Neuronal stem cell (in vitro differentiated cells): ENCODE measurements at regions not wholly inside any gene's neighbourhood (a gene's known extent, or its start where the extent isn't known, plus 50 kb on each side); places are given as distances from the start of the nearest gene placed in this dataset.
A peak's percentile ranks its signal among the peaks of the same experiment; 100 is the strongest.

Source experiments
- DNase-seq: peaks from one replicate; pipeline ENCODE4 v3.0.0-alpha.2; 2013; ENCODE audit warnings: low spot score
- H2AFZ ChIP-seq: one replicate; pipeline ENCODE4 v1.6.1; 2013; ENCODE audit warnings: mild to moderate bottlenecking, low read length, inconsistent platforms
- H2AK5ac ChIP-seq: 2 replicates; pipeline ENCODE4 v1.6.1; 2013; ENCODE audit warnings: low read depth, mild to moderate bottlenecking, inconsistent platforms, low read length, moderate library complexity, mixed read lengths
- H2BK120ac ChIP-seq: 2 replicates; pipeline ENCODE4 v1.6.1; 2013; ENCODE audit warnings: low read depth, mild to moderate bottlenecking, inconsistent platforms, low read length, moderate library complexity, mixed read lengths
- H2BK12ac ChIP-seq: one replicate; pipeline ENCODE4 v1.6.1; 2013; ENCODE audit warnings: low read length, inconsistent platforms
- H2BK15ac ChIP-seq: 2 replicates; pipeline ENCODE4 v1.6.1; 2013; ENCODE audit warnings: mild to moderate bottlenecking, low read length, inconsistent platforms, mixed read lengths
- H2BK5ac ChIP-seq: one replicate; pipeline ENCODE4 v1.6.1; 2013; ENCODE audit warnings: inconsistent platforms, mild to moderate bottlenecking, low read length, moderate library complexity
- H3K14ac ChIP-seq: one replicate; pipeline ENCODE4 v1.6.1; 2013; ENCODE audit warnings: low read length, inconsistent platforms
- H3K18ac ChIP-seq: 2 replicates; pipeline ENCODE4 v1.6.1; 2013; ENCODE audit warnings: low read length, inconsistent platforms
- H3K23ac ChIP-seq: 2 replicates; pipeline ENCODE4 v1.6.1; 2013; ENCODE audit warnings: low read depth, mild to moderate bottlenecking, mixed read lengths, low read length, inconsistent platforms; ENCODE audit not compliant: poor library complexity
- H3K27ac ChIP-seq: replicated peaks from 3 replicates; pipeline ENCODE4 v1.5.1; 2013; ENCODE audit warnings: low read length, inconsistent platforms
- H3K27me3 ChIP-seq, 3 experiments: 2 replicates each; pipeline ENCODE4 v1.6.1; 2013; ENCODE audit warnings: low read length in 3 of 3, mild to moderate bottlenecking in 2 of 3, inconsistent platforms in 1 of 3, low read depth in 1 of 3, mixed read lengths in 1 of 3, moderate library complexity in 1 of 3; ENCODE audit not compliant: control insufficient read depth in 3 of 3, insufficient read depth in 3 of 3
- H3K36me3 ChIP-seq, 2 donors: replicated peaks in 1 of 2; 2 replicates each; pipeline ENCODE4 v1.6.1; 2013; ENCODE audit warnings: low read length in 2 of 2; ENCODE audit not compliant: control insufficient read depth in 2 of 2, insufficient read depth in 2 of 2
- H3K4ac ChIP-seq: 2 replicates; pipeline ENCODE4 v1.6.1; 2013; ENCODE audit warnings: inconsistent platforms, mild to moderate bottlenecking, low read length, moderate library complexity
- H3K4me1 ChIP-seq, 2 donors: 1 replicate in 1 of 2; 2 replicates in 1 of 2; pipeline ENCODE4 v1.6.1; 2013; ENCODE audit warnings: low read length in 2 of 2, low read depth in 1 of 2; ENCODE audit not compliant: control insufficient read depth in 2 of 2, insufficient read depth in 1 of 2
- H3K4me2 ChIP-seq: one replicate; pipeline ENCODE4 v1.6.1; 2013; ENCODE audit warnings: mild to moderate bottlenecking, low read length, inconsistent platforms; ENCODE audit not compliant: insufficient read depth, poor library complexity, severe bottlenecking
- H3K4me3 ChIP-seq, 2 donors: 2 replicates each; pipeline ENCODE4 v1.5.1; 2013; ENCODE audit warnings: low read length in 2 of 2, mild to moderate bottlenecking in 2 of 2, inconsistent platforms in 1 of 2, moderate library complexity in 1 of 2
- H3K79me1 ChIP-seq: one replicate; pipeline ENCODE4 v1.6.1; 2013; ENCODE audit warnings: low read depth, mild to moderate bottlenecking, inconsistent platforms, low read length, moderate library complexity
- H3K9ac ChIP-seq: one replicate; pipeline ENCODE4 v1.6.1; 2013; ENCODE audit warnings: mild to moderate bottlenecking, low read depth, low read length, inconsistent platforms; ENCODE audit not compliant: poor library complexity
- H3K9me3 ChIP-seq, 2 donors: replicated peaks in 1 of 2; 2 replicates each; pipeline versions ENCODE3 to v1.6.1; 2013; ENCODE audit warnings: low read length in 2 of 2, mild to moderate bottlenecking in 2 of 2, inconsistent platforms in 1 of 2, low read depth in 1 of 2, mixed read lengths in 1 of 2, moderate library complexity in 1 of 2; ENCODE audit not compliant: control insufficient read depth in 2 of 2, insufficient read depth in 1 of 2
- H4K8ac ChIP-seq: one replicate; pipeline ENCODE4 v1.6.1; 2013; ENCODE audit warnings: low read depth, mild to moderate bottlenecking, inconsistent platforms, low read length, moderate library complexity
- H4K91ac ChIP-seq: one replicate; pipeline ENCODE4 v1.6.1; 2013; ENCODE audit warnings: low read length, low read depth, mild to moderate bottlenecking, inconsistent platforms; ENCODE audit not compliant: poor library complexity
- WGBS, 2 donors: extraction: QIAGEN DNeasy Blood & Tissue Kit; methylation state at CpG; one replicate each; pipeline ENCODE4 v1.1.7; 2013; ENCODE audit warnings: missing lambda C conversion rate in 2 of 2, mixed read lengths in 1 of 2; ENCODE audit not compliant: insufficient read length in 2 of 2, insufficient replicate concordance in 1 of 2; ENCODE audit errors: extremely low coverage in 2 of 2; 5-methylcytosine and 5-hydroxymethylcytosine counted together

GRCh38 chr3:147615035-147615434 lies 205.9 kb downstream of the ZIC1 start:
- Histone ChIP-seq H2BK5ac (no peak overlapping the region), H2BK120ac (no peak overlapping the region), H3K27me3 (no peaks in the 10 kb centered on the region), H3K36me3 (no peaks in the 10 kb centered on the region), H4K91ac (no peak overlapping the region), H3K9ac (no peak overlapping the region), H2BK15ac (no peak overlapping the region), H3K23ac (no peak overlapping the region), H3K4me1 (peaks cover 5 to 15% of the 10 kb centered on the region in 2 donors), H3K27ac (no peak overlapping the region), H2BK12ac (no peak overlapping the region), H4K8ac (no peak overlapping the region), H3K4ac (no peak overlapping the region), H3K4me3 (no peak overlapping the region), H3K79me1 (no peaks in the 10 kb centered on the region), H2AFZ (peak overlapping the region; percentile 25), H3K4me2 (no peak overlapping the region), H3K18ac (no peak overlapping the region), H2AK5ac (no peak overlapping the region), H3K9me3 (no peaks in the 10 kb centered on the region), H3K14ac (no peak overlapping the region)
- no peak for DNase-seq
- WGBS, 2 donors: no CpG with 5 or more reads among the region's 4 CpGs

- Histone ChIP-seq H3K4me3 (no peak overlapping the region), H3K79me1 (no peaks in the 10 kb centered on the region), H2BK15ac (no peak overlapping the region), H2BK5ac (no peak overlapping the region), H3K36me3 (no peaks in the 10 kb centered on the region), H2BK120ac (no peak overlapping the region), H4K8ac (no peak overlapping the region), H4K91ac (no peak overlapping the region), H2AK5ac (no peak overlapping the region), H2BK12ac (no peak overlapping the region), H3K27me3 (no peaks in the 10 kb centered on the region), H3K18ac (no peak overlapping the region), H2AFZ (no peak overlapping the region), H3K4me2 (no peak overlapping the region), H3K23ac (no peak overlapping the region), H3K9ac (no peak overlapping the region), H3K9me3 (no peaks in the 10 kb centered on the region), H3K14ac (no peak overlapping the region), H3K27ac (no peak overlapping the region), H3K4ac (no peak overlapping the region), H3K4me1 (peaks cover 3 to 18% of the 10 kb centered on the region in 2 donors)
- WGBS, 2 donors: no CpG with 5 or more reads among the region's 2 CpGs
- DNase-seq: no peak
Observed at GRCh38 chr3:147616998-147617619, 207.9 kb downstream of the ZIC1 start.

GRCh38 chr3:147618691-147619090 lies 209.5 kb downstream of the ZIC1 start:
- Histone ChIP-seq H2AK5ac (no peak overlapping the region), H2BK120ac (no peak overlapping the region), H3K18ac (no peak overlapping the region), H3K14ac (no peak overlapping the region), H2AFZ (peak overlapping the region; percentile 83), H3K9me3 (no peaks in the 10 kb centered on the region), H3K9ac (no peak overlapping the region), H3K4ac (no peak overlapping the region), H3K79me1 (no peaks in the 10 kb centered on the region), H3K27me3 (no peaks in the 10 kb centered on the region), H4K91ac (no peak overlapping the region), H4K8ac (no peak overlapping the region), H3K4me2 (no peak overlapping the region), H2BK12ac (no peak overlapping the region), H3K27ac (no peak overlapping the region), H3K4me3 (no peak overlapping the region), H3K4me1 (peaks cover 3 to 18% of the 10 kb centered on the region in 2 donors), H2BK5ac (no peak overlapping the region), H3K36me3 (no peaks in the 10 kb centered on the region), H3K23ac (no peak overlapping the region), H2BK15ac (no peak overlapping the region)
- DNase-seq: no peak
- WGBS, 2 donors: no CpG with 5 or more reads among the region's 4 CpGs

GRCh38 chr3:147619921-147620560 lies 210.9 kb downstream of the ZIC1 start:
- Histone ChIP-seq H3K18ac (no peak overlapping the region), H2BK12ac (no peak overlapping the region), H2AFZ (peak overlapping the region; percentile 88), H3K23ac (no peak overlapping the region), H3K27ac (no peak overlapping the region), H2BK5ac (no peak overlapping the region), H3K4me3 (no peak overlapping the region), H3K4me1 (peaks cover 2 to 15% of the 10 kb centered on the region in 2 donors), H2AK5ac (no peak overlapping the region), H4K8ac (no peak overlapping the region), H3K9ac (no peak overlapping the region), H3K4me2 (no peak overlapping the region), H2BK15ac (no peak overlapping the region), H4K91ac (no peak overlapping the region), H3K79me1 (no peaks in the 10 kb centered on the region), H3K14ac (no peak overlapping the region), H3K27me3 (no peaks in the 10 kb centered on the region), H3K9me3 (no peaks in the 10 kb centered on the region), H3K36me3 (no peaks in the 10 kb centered on the region), H2BK120ac (no peak overlapping the region), H3K4ac (no peak overlapping the region)
- no CpG with 5 or more reads among the region's 3 CpGs for WGBS, 2 donors
- no peak for DNase-seq
